HG02642 (cell line): ENCODE measurements at regions not wholly inside any gene's neighbourhood (a gene's known extent, or its start where the extent isn't known, plus 50 kb on each side); places are given as distances from the start of the nearest gene placed in this dataset.
"Not testable (repeated sequence)": the region's sequence is repeated elsewhere in the genome, so short reads cannot be mapped to it uniquely, and the experiment has no call there.

Source experiments
- ATAC-seq: cut with Tn5 transposase; IDR thresholded peaks from one replicate; pipeline ENCODE4 v1.9.1; 2021; ENCODE audit warnings: mild to moderate bottlenecking; ENCODE audit not compliant: unreplicated experiment, poor library complexity

- no peak for ATAC-seq
Measured at GRCh38 chr2:48207851-48208250, 106.6 kb upstream of the FOXN2 start.

- no peak for ATAC-seq
Measured at GRCh38 chr2:48209214-48209885, 105.1 kb upstream of the FOXN2 start.

DNA sequence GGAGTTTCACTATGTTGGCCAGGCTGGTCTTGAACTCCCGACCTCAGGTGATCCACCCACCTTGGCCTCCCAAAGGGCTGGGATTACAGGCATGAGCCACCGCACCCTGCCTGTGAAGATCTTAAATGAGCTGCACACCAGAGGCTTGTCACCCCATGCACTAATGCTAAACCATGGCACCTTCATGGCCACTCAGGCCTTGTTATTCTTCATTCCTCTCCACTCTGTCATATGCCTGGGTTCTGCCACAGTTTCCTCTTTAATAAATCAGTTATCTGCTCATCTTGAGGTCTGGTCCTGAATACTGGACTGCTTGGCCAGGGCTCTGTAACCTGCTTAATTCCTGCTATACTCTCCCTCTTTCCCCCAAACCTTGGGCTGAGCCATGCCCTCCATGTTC lies 104.3 kb upstream of the FOXN2 start:
- ATAC-seq = no peak

DNA sequence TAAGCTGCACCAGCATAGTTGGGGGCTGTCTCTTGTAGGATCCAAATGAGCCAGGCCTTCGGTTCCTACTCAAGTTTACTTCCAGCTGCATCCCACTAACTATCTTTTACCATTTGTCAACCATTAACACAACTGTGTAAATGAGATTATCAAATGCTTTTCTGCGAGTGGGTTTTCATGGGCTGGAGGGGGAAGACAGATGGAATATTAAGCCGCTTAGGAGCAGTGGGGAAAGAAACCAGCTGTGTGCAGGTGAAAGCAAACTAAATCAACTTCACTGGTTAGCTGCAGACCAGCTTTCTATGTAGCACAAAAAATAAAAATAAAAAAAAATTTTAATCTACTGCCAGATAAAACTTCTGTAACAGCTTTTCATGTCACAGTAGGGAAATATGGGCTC lies 100.8 kb upstream of the FOXN2 start:
- ATAC-seq = no peak

- ATAC-seq = no peak
Measured at GRCh38 chr2:48218169-48218568, 96.3 kb upstream of the FOXN2 start.

DNA sequence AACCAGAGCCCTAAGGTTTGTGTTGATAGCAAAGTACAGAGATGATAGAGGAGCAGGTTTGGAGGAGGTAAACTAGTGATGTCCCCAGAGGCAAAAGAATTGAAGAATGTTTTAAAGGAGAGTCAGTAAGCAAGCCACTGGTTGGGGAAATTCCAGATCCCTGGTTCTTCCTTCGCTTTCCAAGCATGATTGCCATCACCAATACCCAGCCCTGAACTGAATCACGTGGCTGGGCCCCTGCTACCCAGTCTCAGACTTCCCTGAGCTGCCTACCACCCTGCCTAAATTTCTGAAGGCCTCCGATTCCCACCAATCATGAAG lies 95.3 kb upstream of the FOXN2 start:
- no peak for ATAC-seq

DNA sequence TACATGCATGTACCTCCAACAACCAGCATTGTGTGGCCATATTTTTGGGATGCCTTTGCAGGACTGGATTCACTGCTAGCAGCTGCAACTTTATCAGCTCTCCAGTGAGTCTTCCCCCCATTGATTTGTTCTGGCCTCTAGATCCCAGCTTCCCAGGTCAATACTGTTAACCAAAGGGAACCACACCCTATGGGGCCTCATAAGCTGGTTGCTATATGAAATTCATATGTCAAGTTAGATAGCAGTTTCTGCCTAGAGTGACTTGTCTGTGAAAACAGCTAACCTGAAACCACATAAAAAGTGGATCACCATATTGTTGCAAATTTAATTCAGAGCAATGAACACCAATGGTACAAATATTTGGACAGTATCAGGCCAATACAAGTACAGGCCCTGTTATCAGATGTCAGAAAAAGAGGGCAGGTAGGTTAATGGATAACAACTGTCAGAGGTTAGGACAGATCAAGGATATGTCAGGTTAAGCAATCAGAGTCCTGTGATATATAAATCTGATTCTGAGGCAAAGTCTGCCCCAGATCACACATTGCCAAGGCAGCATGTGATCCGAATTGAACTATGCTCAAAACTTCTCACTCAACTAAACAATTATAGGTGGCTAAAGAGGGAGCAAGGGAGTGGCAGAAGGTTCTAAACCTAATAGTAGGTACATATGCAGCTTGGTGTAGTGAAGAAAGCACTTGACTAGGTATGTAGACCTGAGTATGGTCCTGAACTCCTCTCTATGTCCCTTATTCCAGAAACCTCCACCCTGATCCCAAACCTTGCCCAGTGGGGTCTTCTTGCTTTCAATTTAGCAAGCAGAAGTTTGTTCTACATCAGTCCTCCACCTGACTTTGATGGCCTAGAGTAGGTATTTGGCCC lies 94.7 kb upstream of the FOXN2 start:
- ATAC-seq = no peak

DNA sequence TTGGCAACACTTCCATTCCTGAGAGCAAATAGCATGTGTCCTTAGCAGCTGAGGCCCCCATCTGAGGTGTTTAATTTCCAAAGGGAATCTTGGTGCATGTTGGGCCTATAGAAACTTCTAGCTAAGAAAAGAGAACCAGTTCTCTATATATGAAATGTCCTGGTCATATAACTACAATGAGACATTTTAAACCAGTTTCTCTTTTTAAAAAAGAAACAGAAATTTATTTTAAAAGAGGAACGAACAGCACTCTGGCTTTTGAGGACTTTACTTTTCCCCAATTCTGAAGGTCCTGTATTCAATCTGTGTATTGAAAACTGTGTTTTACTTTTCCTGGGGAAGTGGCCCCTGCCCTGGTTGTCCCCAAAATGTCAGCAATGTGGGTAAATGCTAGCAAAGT lies 94.0 kb upstream of the FOXN2 start:
- ATAC-seq = no peak

- no peak for ATAC-seq
Measured at GRCh38 chr2:48221846-48222516, 92.5 kb upstream of the FOXN2 start.

- peak; percentile 83 for ATAC-seq
Measured at GRCh38 chr2:48227617-48228344, 86.7 kb upstream of the FOXN2 start.

GRCh38 chr2:48228345-48228684 lies 86.2 kb upstream of the FOXN2 start:
- ATAC-seq = peak; percentile 28

DNA sequence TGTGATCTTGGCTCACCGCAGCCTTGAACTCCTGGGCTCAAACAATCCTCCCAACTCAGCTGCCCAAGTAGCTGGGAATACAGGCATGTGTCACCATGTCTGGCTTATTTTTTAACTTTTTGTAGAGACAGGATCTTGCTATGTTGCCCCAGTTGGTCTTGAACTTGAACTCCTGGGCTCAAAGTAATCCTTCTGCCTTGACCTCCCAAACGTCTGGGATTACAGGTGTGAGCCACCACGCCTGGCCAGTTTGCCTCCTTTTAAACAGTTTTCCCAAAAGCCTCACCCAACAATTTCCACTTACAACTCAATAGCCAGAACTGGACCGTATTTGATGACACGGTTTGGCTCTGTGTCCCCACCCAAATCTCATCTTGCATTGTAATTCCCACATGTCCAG lies 85.4 kb upstream of the FOXN2 start:
- ATAC-seq = no peak

- no peak for ATAC-seq
Measured at GRCh38 chr2:48230834-48231233, 83.6 kb upstream of the FOXN2 start.

GRCh38 chr2:48232351-48232750 lies 82.1 kb upstream of the FOXN2 start:
- ATAC-seq = no peak

- ATAC-seq = no peak
Measured at GRCh38 chr2:48233005-48233404, 81.5 kb upstream of the FOXN2 start.

DNA sequence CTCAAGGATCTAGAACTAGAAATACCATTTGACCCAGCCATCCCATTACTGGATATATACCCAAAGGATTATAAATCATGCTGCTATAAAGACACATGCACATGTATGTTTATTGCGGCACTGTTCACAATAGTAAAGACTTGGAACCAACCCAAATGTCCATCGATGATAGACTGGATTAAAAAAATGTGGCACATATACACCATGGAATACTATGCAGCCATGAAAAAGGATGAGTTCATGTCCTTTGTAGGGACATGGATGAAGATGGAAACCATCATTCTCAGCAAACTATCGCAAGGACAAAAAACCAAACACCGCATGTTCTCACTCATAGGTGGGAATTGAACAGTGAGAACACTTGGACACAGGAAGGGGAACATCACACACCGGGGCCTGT lies 80.7 kb upstream of the FOXN2 start:
- not testable (repeated sequence) for ATAC-seq

- no peak for ATAC-seq
Measured at GRCh38 chr2:48235076-48235475, 79.4 kb upstream of the FOXN2 start.

- no peak for ATAC-seq
Measured at GRCh38 chr2:48238381-48238780, 76.1 kb upstream of the FOXN2 start.

GRCh38 chr2:48240912-48241311 lies 73.6 kb upstream of the FOXN2 start:
- no peak for ATAC-seq

DNA sequence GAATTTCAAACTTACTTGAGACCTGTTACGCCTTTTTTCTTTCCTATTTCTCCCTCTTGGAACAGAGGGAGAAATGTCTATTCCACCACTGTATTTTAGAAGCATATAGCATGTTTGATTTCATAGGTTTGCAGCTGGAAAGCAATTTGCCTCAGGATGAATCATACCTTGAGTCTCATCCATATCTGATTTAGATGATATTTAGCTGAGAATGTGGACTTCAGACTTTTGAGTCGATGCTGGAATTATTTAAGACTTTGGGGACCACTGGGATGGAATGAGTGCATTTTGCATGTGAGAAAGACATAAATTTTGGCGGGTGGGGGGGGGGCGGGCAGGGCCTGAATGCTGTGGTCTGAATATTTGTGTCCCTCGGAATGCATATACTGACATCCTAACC lies 67.3 kb upstream of the FOXN2 start:
- ATAC-seq = no peak
